H1 (cell line): ENCODE measurements at regions not wholly inside any gene's neighbourhood (a gene's known extent, or its start where the extent isn't known, plus 50 kb on each side); places are given as distances from the start of the nearest gene placed in this dataset.

ENCODE experiments used
- CTCF ChIA-PET: fragments of 300-600 bp; sonication (Branson Sonifier 250); formaldehyde crosslinking; loops from one replicate; lab custom pipeline; 2021; ENCODE audit not compliant: partially characterized antibody; lab: Charles Lee
- POLR2A ChIA-PET: fragments of 300-600 bp; sonication (Branson Sonifier 250); formaldehyde crosslinking; loops from one replicate; lab custom pipeline; 2021; ENCODE audit warnings: inconsistent platforms; ENCODE audit not compliant: partially characterized antibody; lab: Charles Lee
- DNase-seq, 2 experiments: peaks; one replicate each; pipeline versions ENCODE4 v3.0.0 to v3.0.0-alpha.2; 2010 to 2022; ENCODE audit warnings: low spot score in 2 of 2, low read depth in 1 of 2, mixed read lengths in 1 of 2
- FAIRE-seq: peaks from 2 replicates; lab custom pipeline; 2011; peaks lifted over from hg19 to GRCh38; lab: Jason Lieb, UNC
- H2AFZ ChIP-seq: 2 replicates; pipeline ENCODE4 v1.8.1; 2012; ENCODE audit warnings: low read length, inconsistent platforms
- H2AK5ac ChIP-seq: 2 replicates; pipeline ENCODE4 v1.6.1; 2013; ENCODE audit warnings: low read depth, low read length
- H2BK120ac ChIP-seq: replicated peaks from 2 replicates; pipeline ENCODE3; 2013; ENCODE audit warnings: low read depth, low read length, inconsistent platforms
- H2BK12ac ChIP-seq: 2 replicates; pipeline ENCODE4 v1.6.1; 2013; ENCODE audit warnings: low read depth, low read length
- H2BK15ac ChIP-seq: 2 replicates; pipeline ENCODE4 v1.6.1; 2013; ENCODE audit warnings: low read length
- H2BK20ac ChIP-seq: 2 replicates; pipeline ENCODE4 v1.6.1; 2013; ENCODE audit warnings: low read length
- H2BK5ac ChIP-seq: 2 replicates; pipeline ENCODE4 v1.6.1; 2013; ENCODE audit warnings: low read depth, low read length
- H3K14ac ChIP-seq: 2 replicates; pipeline ENCODE4 v1.6.1; 2013; ENCODE audit warnings: inconsistent platforms; ENCODE audit not compliant: insufficient read length
- H3K18ac ChIP-seq: 2 replicates; pipeline ENCODE4 v1.6.1; 2013; ENCODE audit warnings: low read length; ENCODE audit errors: extremely low read depth
- H3K23ac ChIP-seq: 2 replicates; pipeline ENCODE4 v1.6.1; 2013; ENCODE audit warnings: inconsistent platforms; ENCODE audit not compliant: insufficient read length
- H3K23me2 ChIP-seq: 2 replicates; pipeline ENCODE4 v1.6.1; 2013; ENCODE audit warnings: low read depth, low read length
- H3K27ac ChIP-seq: 2 replicates; pipeline ENCODE4 v1.6.1; 2011; ENCODE audit warnings: low read depth, low read length, inconsistent platforms
- H3K27me3 ChIP-seq, 4 experiments: replicated peaks in 1 of 4; 1 replicate in 1 of 4; 2 replicates in 3 of 4; pipeline versions ENCODE4 v1.6.1 to v1.8.1; 2011 to 2013; ENCODE audit warnings: low read length in 3 of 4, mild to moderate bottlenecking in 3 of 4, inconsistent platforms in 2 of 4, mixed read lengths in 2 of 4, moderate library complexity in 1 of 4; ENCODE audit not compliant: control insufficient read depth in 3 of 4, insufficient read depth in 3 of 4; ENCODE audit errors: extremely low read depth in 1 of 4
- H3K36me3 ChIP-seq, 4 experiments: 2 replicates each; pipeline versions ENCODE4 v1.6.1 to v1.8.1; 2011 to 2013; ENCODE audit warnings: mild to moderate bottlenecking in 4 of 4, low read length in 3 of 4, moderate library complexity in 2 of 4, control low read depth in 1 of 4, inconsistent platforms in 1 of 4; ENCODE audit not compliant: insufficient read depth in 4 of 4, control insufficient read depth in 2 of 4
- H3K4ac ChIP-seq: replicated peaks from 2 replicates; pipeline ENCODE3; 2013; ENCODE audit warnings: low read length, low read depth, mixed read lengths, inconsistent platforms; ENCODE audit not compliant: insufficient read length
- H3K4me1 ChIP-seq, 4 experiments: replicated peaks in 1 of 4; 1 replicate in 1 of 4; 2 replicates in 3 of 4; pipeline versions ENCODE4 v1.6.1 to v1.8.1; 2011 to 2013; ENCODE audit warnings: low read length in 3 of 4, inconsistent platforms in 2 of 4, mixed read lengths in 1 of 4; ENCODE audit not compliant: insufficient read depth in 4 of 4, control insufficient read depth in 3 of 4
- H3K4me2 ChIP-seq, 2 experiments: 2 replicates each; pipeline versions ENCODE4 v1.6.1 to v1.8.1; 2011 to 2013; ENCODE audit warnings: low read depth in 2 of 2, low read length in 2 of 2, control low read depth in 1 of 2, inconsistent platforms in 1 of 2, mild to moderate bottlenecking in 1 of 2; ENCODE audit not compliant: insufficient read depth in 1 of 2
- H3K4me3 ChIP-seq, 4 experiments: fragments of 200-600, 300-600 bp in 1 of 4; sonication (generic), shearing (Covaris generic), sonication (Bioruptor Twin) in 1 of 4; 2 replicates each; pipeline versions ENCODE4 v1.5.1 to v1.8.1; 2011 to 2016; ENCODE audit warnings: low read length in 4 of 4, low read depth in 3 of 4, control low read depth in 2 of 4, inconsistent platforms in 2 of 4, mild to moderate bottlenecking in 2 of 4, mixed read lengths in 1 of 4, moderate library complexity in 1 of 4; ENCODE audit not compliant: insufficient read depth in 2 of 4; ENCODE audit errors: extremely low read depth in 1 of 4
- H3K56ac ChIP-seq: replicated peaks from 2 replicates; pipeline ENCODE3; 2013; ENCODE audit warnings: low read depth, mild to moderate bottlenecking, mixed read lengths, low read length, inconsistent platforms; ENCODE audit not compliant: insufficient read length
- H3K79me1 ChIP-seq: 2 replicates; pipeline ENCODE4 v1.6.1; 2013; ENCODE audit warnings: low read depth, low read length, control low read depth
- H3K79me2 ChIP-seq, 2 experiments: 2 replicates each; pipeline versions ENCODE4 v1.6.1 to v1.8.1; 2012 to 2013; ENCODE audit warnings: low read length in 2 of 2, mild to moderate bottlenecking in 2 of 2, inconsistent platforms in 1 of 2; ENCODE audit not compliant: insufficient read depth in 2 of 2, control insufficient read depth in 1 of 2
- H3K9ac ChIP-seq, 4 experiments: replicated peaks in 1 of 4; 1 replicate in 1 of 4; 2 replicates in 3 of 4; pipeline versions ENCODE4 v1.6.1 to v1.8.1; 2011 to 2013; ENCODE audit warnings: low read depth in 3 of 4, low read length in 3 of 4, control low read depth in 2 of 4, mild to moderate bottlenecking in 2 of 4, moderate library complexity in 2 of 4, inconsistent platforms in 1 of 4; ENCODE audit errors: extremely low read depth in 1 of 4
- H3K9me3 ChIP-seq, 2 experiments: 2 replicates each; pipeline versions ENCODE4 v1.6.1 to v1.8.1; 2012 to 2013; ENCODE audit warnings: mild to moderate bottlenecking in 2 of 2, moderate library complexity in 2 of 2, control low read depth in 1 of 2, inconsistent platforms in 1 of 2, low read depth in 1 of 2, low read length in 1 of 2, mixed read lengths in 1 of 2; ENCODE audit not compliant: insufficient read depth in 2 of 2
- H4K20me1 ChIP-seq, 2 experiments: replicated peaks in 1 of 2; 2 replicates each; pipeline versions ENCODE3 to v1.8.1; 2011 to 2013; ENCODE audit warnings: inconsistent platforms in 2 of 2, low read length in 2 of 2, mild to moderate bottlenecking in 1 of 2; ENCODE audit not compliant: insufficient read depth in 2 of 2, control insufficient read depth in 1 of 2
- H4K5ac ChIP-seq: 2 replicates; pipeline ENCODE4 v1.6.1; 2013; ENCODE audit warnings: low read length, low read depth, mixed read lengths, inconsistent platforms; ENCODE audit not compliant: insufficient read length
- H4K8ac ChIP-seq: 2 replicates; pipeline ENCODE4 v1.8.0; 2013; ENCODE audit warnings: mild to moderate bottlenecking, moderate library complexity, low read length, inconsistent platforms; ENCODE audit not compliant: insufficient read depth; ENCODE audit errors: extremely low read depth
- H4K91ac ChIP-seq: replicated peaks from 2 replicates; pipeline ENCODE3; 2013; ENCODE audit warnings: low read length, mixed read lengths, inconsistent platforms; ENCODE audit not compliant: insufficient read length
- BACH1 ChIP-seq: IDR thresholded peaks from 2 replicates; pipeline ENCODE4 v1.6.1; 2012; ENCODE audit warnings: low read length, improper control_type of control experiment
- CBX8 ChIP-seq: fragments of 300-800, 300-1000 bp; sonication (generic); IDR thresholded peaks from 2 replicates; pipeline ENCODE4 v1.7.1; 2016; ENCODE audit warnings: low read depth, low read length, borderline replicate concordance
- CHD1 ChIP-seq: IDR thresholded peaks from 2 replicates; pipeline ENCODE4 v1.6.1; 2012; ENCODE audit warnings: low read depth, low read length, improper control_type of control experiment
- CHD2 ChIP-seq: IDR thresholded peaks from 2 replicates; pipeline ENCODE4 v1.6.1; 2012; ENCODE audit warnings: low read length, improper control_type of control experiment
- CREB1 ChIP-seq: IDR thresholded peaks from 2 replicates; pipeline ENCODE4 v1.6.1; 2012; ENCODE audit warnings: inconsistent platforms
- EGR1 ChIP-seq: IDR thresholded peaks from 2 replicates; pipeline ENCODE4 v1.6.1; 2011; ENCODE audit warnings: low read depth, low read length, borderline replicate concordance
- EZH2 ChIP-seq: fragments of 200-600 bp; sonication (generic); IDR thresholded peaks from 2 replicates; pipeline ENCODE4 v1.7.1; 2012; ENCODE audit warnings: low read depth, mild to moderate bottlenecking, moderate library complexity, low read length, inconsistent platforms; ENCODE audit not compliant: severe bottlenecking
- JUND ChIP-seq: IDR thresholded peaks from 2 replicates; pipeline ENCODE4 v1.6.1; 2011; ENCODE audit warnings: mild to moderate bottlenecking, improper control_type of control experiment, low read length
- KDM1A ChIP-seq: fragments of 200-600, 300-600 bp; sonication (generic); IDR thresholded peaks from 2 replicates; pipeline ENCODE4 v1.7.1; 2016; ENCODE audit warnings: mild to moderate bottlenecking, low read length, borderline replicate concordance
- MAFK ChIP-seq: IDR thresholded peaks from 2 replicates; pipeline ENCODE4 v1.6.1; 2012; ENCODE audit warnings: low read depth, mild to moderate bottlenecking, improper control_type of control experiment, low read length
- POLR2A ChIP-seq, 2 experiments: IDR thresholded peaks; 1 replicate in 1 of 2; 2 replicates in 1 of 2; pipeline ENCODE4 v1.6.1; 2011; ENCODE audit warnings: low read depth in 2 of 2, low read length in 2 of 2, mild to moderate bottlenecking in 2 of 2; ENCODE audit errors: control extremely low read depth in 1 of 2
- RBBP5 ChIP-seq: IDR thresholded peaks from 2 replicates; pipeline ENCODE4 v1.7.1; 2012; ENCODE audit warnings: low read depth, mild to moderate bottlenecking, inconsistent platforms, low read length, moderate library complexity, borderline replicate concordance
- RXRA ChIP-seq: IDR thresholded peaks from 2 replicates; pipeline ENCODE4 v1.6.1; 2011; ENCODE audit warnings: low read depth, mild to moderate bottlenecking, low read length, moderate library complexity; ENCODE audit not compliant: insufficient read depth
- TAF7 ChIP-seq: optimal IDR thresholded peaks from 2 replicates; pipeline ENCODE3; 2011; ENCODE audit warnings: low read depth, mild to moderate bottlenecking, inconsistent platforms, low read length, moderate library complexity, borderline replicate concordance
- TEAD4 ChIP-seq: IDR thresholded peaks from 2 replicates; pipeline ENCODE4 v1.6.1; 2012; ENCODE audit warnings: low read depth, low read length, inconsistent platforms, mixed read lengths
- ZNF274 ChIP-seq: IDR thresholded peaks from 2 replicates; pipeline ENCODE4 v1.7.0; 2012; ENCODE audit warnings: low read length, borderline replicate concordance; ENCODE audit errors: extremely low read depth
- WGBS, 2 experiments: shearing (Covaris generic) in 1 of 2; methylation state at CpG; one replicate each; pipeline versions ENCODE4 v1.1.6 to v1.1.7; 2013 to 2015; ENCODE audit warnings: low lambda C conversion rate in 2 of 2, mixed read lengths in 2 of 2, inconsistent platforms in 1 of 2, low coverage in 1 of 2, missing lambda C conversion rate in 1 of 2; ENCODE audit not compliant: insufficient replicate concordance in 2 of 2, insufficient coverage in 1 of 2, insufficient read length in 1 of 2; ENCODE audit errors: extremely low coverage in 1 of 2, missing lambda C conversion rate in 1 of 2; 5-methylcytosine and 5-hydroxymethylcytosine counted together
- TF ChIP-seq, protein P1 (sequence below): IDR thresholded peaks from 2 replicates; pipeline ENCODE4 v1.6.1; 2012; ENCODE audit warnings: inconsistent platforms

DNA sequence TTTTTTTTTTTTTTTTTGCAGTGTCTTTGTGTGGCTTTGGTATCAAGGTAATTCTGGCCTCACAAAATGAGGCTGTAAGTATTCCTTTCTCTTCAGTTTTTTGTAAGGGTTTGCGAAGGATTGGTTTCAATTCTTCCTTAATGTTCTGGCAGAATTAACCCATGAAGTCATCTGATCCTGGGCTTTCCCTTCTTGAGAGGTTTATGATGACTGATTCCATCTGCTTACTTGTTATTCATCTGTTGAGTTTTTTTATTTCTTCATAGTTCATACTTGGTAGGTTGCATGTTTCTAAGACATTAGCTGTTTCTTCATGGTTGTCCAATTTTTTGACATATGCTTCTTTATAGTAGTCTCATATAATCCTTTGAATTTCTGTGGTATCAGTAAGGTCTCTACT, 181.4 kb upstream of the PDE5A start:
- DNase-seq, result no peak
- Histone ChIP-seq H2BK20ac (no peak overlapping the region), H3K4me2 (no peak overlapping the region), H3K4me3 (no peak overlapping the region), H3K9me3 (no peaks in the 10 kb centered on the region), H2BK5ac (no peak overlapping the region), H2BK15ac (no peak overlapping the region), H4K20me1 (no peaks in the 10 kb centered on the region), H4K91ac (no peak overlapping the region), H4K8ac (no peak overlapping the region), H2AK5ac (no peak overlapping the region), H3K27ac (no peak overlapping the region), H2AFZ (no peak overlapping the region), H3K18ac (no peak overlapping the region), H3K36me3 (no peaks in the 10 kb centered on the region), H3K4ac (no peak overlapping the region), H3K79me2 (no peaks in the 10 kb centered on the region), H3K56ac (no peak overlapping the region), H3K9ac (no peak overlapping the region), H4K5ac (no peak overlapping the region), H3K14ac (no peak overlapping the region), H2BK120ac (no peak overlapping the region), H3K4me1 (no peaks in the 10 kb centered on the region), H3K23me2 (no peaks in the 10 kb centered on the region), H3K27me3 (no peaks in the 10 kb centered on the region), H3K23ac (no peak overlapping the region), H3K79me1 (no peaks in the 10 kb centered on the region), H2BK12ac (no peak overlapping the region)
- ChIA-PET CTCF (no interaction called here), POLR2A (no interaction called here)
- no peak for FAIRE-seq
- TF ChIP-seq TAF7, result no peak
- no peak for TF ChIP-seq TEAD4
- TF ChIP-seq RXRA, result no peak
- no peak for TF ChIP-seq ZNF274
- no peak for TF ChIP-seq EGR1
- TF ChIP-seq, protein P1, sequence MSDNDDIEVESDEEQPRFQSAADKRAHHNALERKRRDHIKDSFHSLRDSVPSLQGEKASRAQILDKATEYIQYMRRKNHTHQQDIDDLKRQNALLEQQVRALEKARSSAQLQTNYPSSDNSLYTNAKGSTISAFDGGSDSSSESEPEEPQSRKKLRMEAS, result no peak
- no peak for TF ChIP-seq CREB1
- no peak for TF ChIP-seq BACH1
- no peak for TF ChIP-seq MAFK
- TF ChIP-seq CHD1, result no peak
- no peak for TF ChIP-seq CBX8
- no peak for TF ChIP-seq CHD2
- no peak for TF ChIP-seq KDM1A
- no peak for TF ChIP-seq RBBP5
- no peak for TF ChIP-seq POLR2A (IDR thresholded peaks at IDR 0.05; ENCODE audit: control extremely low read depth in 1 of 2, low read depth in 2 of 2, low read length in 2 of 2)
- no peak for TF ChIP-seq EZH2
- no peak for TF ChIP-seq JUND
- 88% methylated on average over 1 of the region's 1 CpG; no CpG with 5 or more reads in 1 of the 2 experiments for WGBS, 2 experiments
